Sigmoid colon (tissue), 6 donors: ENCODE measurements at regions not wholly inside any gene's neighbourhood (a gene's known extent, or its start where the extent isn't known, plus 50 kb on each side); places are given as distances from the start of the nearest gene placed in this dataset.

Experiments
- DNase-seq: peaks from one replicate; pipeline ENCODE4 v3.0.0-alpha.2; 2019
- H3K27ac ChIP-seq, 4 donors: fragments of 200-600 bp; sonication (generic); one replicate each; pipeline ENCODE4 v1.5.1; 2016 to 2019; ENCODE audit warnings: mild to moderate bottlenecking in 1 of 4
- H3K27me3 ChIP-seq, 3 donors: fragments of 200-600 bp; sonication (generic); one replicate each; pipeline ENCODE4 v1.5.1; 2019; ENCODE audit warnings: mild to moderate bottlenecking in 1 of 3
- H3K36me3 ChIP-seq, 4 donors: fragments of 200-600 bp; sonication (generic); one replicate each; pipeline ENCODE4 v1.5.1; 2016 to 2019
- H3K4me1 ChIP-seq, 4 donors: fragments of 200-600 bp; sonication (generic); one replicate each; pipeline ENCODE4 v1.5.1; 2017 to 2019
- H3K4me3 ChIP-seq, 4 donors: fragments of 200-600 bp; sonication (generic); one replicate each; pipeline ENCODE4 v1.5.1; 2017 to 2019; ENCODE audit warnings: mild to moderate bottlenecking in 2 of 4, moderate library complexity in 1 of 4
- H3K9me3 ChIP-seq, 4 donors: fragments of 200-600 bp in 3 of 4; sonication (generic) in 3 of 4; one replicate each; pipeline versions ENCODE4 v1.5.1 to v1.6.1; 2013 to 2019
- CTCF ChIP-seq, 4 experiments: fragments of 450-650 bp in 3 of 4; fragments of 200-600 bp in 1 of 4; IDR thresholded peaks; one replicate each; pipeline ENCODE4 v1.5.1; 2016 to 2019; ENCODE audit warnings: antibody characterized with exemption in 4 of 4, mild to moderate bottlenecking in 3 of 4, moderate library complexity in 2 of 4
- EP300 ChIP-seq, 4 donors: sonication (generic); formaldehyde crosslinking; IDR thresholded peaks; one replicate each; pipeline ENCODE4 v1.6.1; 2017; ENCODE audit warnings: antibody characterized with exemption in 4 of 4
- POLR2A ChIP-seq, 2 donors: fragments of 450-650 bp; IDR thresholded peaks; one replicate each; pipeline ENCODE4 v1.6.1; 2016; ENCODE audit warnings: antibody characterized with exemption in 2 of 2, mild to moderate bottlenecking in 2 of 2, moderate library complexity in 2 of 2
- POLR2AphosphoS5 ChIP-seq, 4 donors: sonication (generic); formaldehyde crosslinking; IDR thresholded peaks; one replicate each; pipeline ENCODE4 v1.6.1; 2017; ENCODE audit warnings: antibody characterized with exemption in 4 of 4
- WGBS, 2 donors: extraction: QIAGEN DNeasy Blood & Tissue Kit; methylation state at CpG; one replicate each; pipeline ENCODE4 v1.1.7; 2013; 5-methylcytosine and 5-hydroxymethylcytosine counted together
- intact Hi-C: fragments of 100-400 bp; cut with DNase I; formaldehyde crosslinking; loops from one replicate; pipeline ENCODE4 v1.15.1; 2023
- donor health status: healthy with polysubstance abuse.
- donor health status: healthy.

- no peak overlapping the region for H3K4me3 ChIP-seq
- intact Hi-C loops, result no loop called here
- TF ChIP-seq POLR2A (IDR thresholded peaks at IDR 0.05) (no peak), POLR2AphosphoS5 (IDR thresholded peaks at IDR 0.05) (no peak), EP300 (IDR thresholded peaks at IDR 0.05) (no peak), CTCF (IDR thresholded peaks at IDR 0.05) (no peak)
- no peak for DNase-seq
- WGBS, 2 donors, result 71 to 77% methylated on average over 3 of the region's 3 CpGs
- no peak overlapping the region for H3K27ac ChIP-seq
- no peaks in the 10 kb centered on the region for H3K4me1 ChIP-seq
- H3K9me3 ChIP-seq, result no peaks in the 10 kb centered on the region
- no peaks in the 10 kb centered on the region for H3K27me3 ChIP-seq
- no peaks in the 10 kb centered on the region for H3K36me3 ChIP-seq
Measured at GRCh38 chr6:8944548-8944947, 509.2 kb upstream of the SLC35B3 start.

- Histone ChIP-seq H3K27ac (no peak overlapping the region), H3K9me3 (no peaks in the 10 kb centered on the region), H3K27me3 (no peaks in the 10 kb centered on the region), H3K4me1 (no peaks in the 10 kb centered on the region), H3K4me3 (no peak overlapping the region), H3K36me3 (no peaks in the 10 kb centered on the region)
- WGBS, 2 donors, result 88% methylated on average over 3 of the region's 3 CpGs
- no peak for TF ChIP-seq CTCF (IDR thresholded peaks at IDR 0.05)
- TF ChIP-seq POLR2A (IDR thresholded peaks at IDR 0.05), result no peak
- TF ChIP-seq POLR2AphosphoS5 (IDR thresholded peaks at IDR 0.05), result no peak
- no peak for TF ChIP-seq EP300 (IDR thresholded peaks at IDR 0.05)
- intact Hi-C loops, result no loop called here
- no peak for DNase-seq
Measured at GRCh38 chr6:8943073-8943472, 507.7 kb upstream of the SLC35B3 start.

GRCh38 chr6:8941577-8941976, 506.2 kb upstream of the SLC35B3 start:
- DNase-seq, result no peak
- Histone ChIP-seq H3K9me3 (no peaks in the 10 kb centered on the region), H3K36me3 (no peaks in the 10 kb centered on the region), H3K27me3 (no peaks in the 10 kb centered on the region), H3K4me3 (no peak overlapping the region), H3K4me1 (no peaks in the 10 kb centered on the region), H3K27ac (no peak overlapping the region)
- intact Hi-C loops, result no loop called here
- WGBS, 2 donors, result 75 to 78% methylated on average over 2 of the region's 2 CpGs
- no peak for TF ChIP-seq POLR2AphosphoS5 (IDR thresholded peaks at IDR 0.05)
- no peak for TF ChIP-seq CTCF (IDR thresholded peaks at IDR 0.05)
- no peak for TF ChIP-seq POLR2A (IDR thresholded peaks at IDR 0.05)
- TF ChIP-seq EP300 (IDR thresholded peaks at IDR 0.05), result no peak

GRCh38 chr6:8940356-8940755, 505.0 kb upstream of the SLC35B3 start:
- WGBS, 2 donors, result 85 to 86% methylated on average over 6 of the region's 6 CpGs

More at GRCh38 chr6:8940356-8940755, 505.0 kb upstream of the SLC35B3 start:
- Histone ChIP-seq H3K4me1 (no peaks in the 10 kb centered on the region), H3K36me3 (no peaks in the 10 kb centered on the region), H3K27me3 (no peaks in the 10 kb centered on the region), H3K4me3 (no peak overlapping the region), H3K9me3 (no peaks in the 10 kb centered on the region), H3K27ac (no peak overlapping the region)
- no peak for TF ChIP-seq POLR2A (IDR thresholded peaks at IDR 0.05)
- no peak for TF ChIP-seq EP300 (IDR thresholded peaks at IDR 0.05)
- no peak for TF ChIP-seq POLR2AphosphoS5 (IDR thresholded peaks at IDR 0.05)
- no peak for TF ChIP-seq CTCF (IDR thresholded peaks at IDR 0.05)
- no peak for DNase-seq
- intact Hi-C loops, result no loop called here
